Bronchial epithelial cell (primary cell): ENCODE measurements at regions not wholly inside any gene's neighbourhood (a gene's known extent, or its start where the extent isn't known, plus 50 kb on each side); places are given as distances from the start of the nearest gene placed in this dataset.

Source experiments
- DNase-seq: peaks from one replicate; pipeline ENCODE4 v3.0.0-alpha.2; 2010; ENCODE audit warnings: low read depth
- FAIRE-seq: peaks from 2 replicates; lab custom pipeline; 2011; peaks lifted over from hg19 to GRCh38; lab: Jason Lieb, UNC
- H3K27me3 ChIP-seq: 2 replicates; pipeline ENCODE4 v1.5.1; 2011; ENCODE audit warnings: low read length; ENCODE audit not compliant: control insufficient read depth, insufficient read depth
- H3K36me3 ChIP-seq: 2 replicates; pipeline ENCODE4 v1.5.1; 2011; ENCODE audit warnings: low read length; ENCODE audit not compliant: control insufficient read depth, insufficient read depth
- H3K4me3 ChIP-seq: 2 replicates; pipeline ENCODE4 v1.5.1; 2011; ENCODE audit warnings: mild to moderate bottlenecking, low read depth, low read length, control low read depth
- CTCF ChIP-seq: IDR thresholded peaks from 2 replicates; pipeline ENCODE4 v1.5.1; 2011; ENCODE audit warnings: mild to moderate bottlenecking, moderate library complexity, low read length, control low read depth, inconsistent platforms; ENCODE audit not compliant: insufficient read depth, severe bottlenecking

GRCh38 chr11:96794152-96794551, 404.3 kb downstream of the JRKL start:
- no peak for TF ChIP-seq CTCF
- DNase-seq (no peak), FAIRE-seq (no peak)
- Histone ChIP-seq H3K36me3 (no peaks in the 10 kb centered on the region), H3K4me3 (no peak overlapping the region), H3K27me3 (no peaks in the 10 kb centered on the region)

- no peak for TF ChIP-seq CTCF
- Histone ChIP-seq H3K4me3 (no peak overlapping the region), H3K27me3 (no peaks in the 10 kb centered on the region), H3K36me3 (no peaks in the 10 kb centered on the region)
- no peak for DNase-seq
- no peak for FAIRE-seq
Observed at GRCh38 chr11:96798445-96798844, 408.6 kb downstream of the JRKL start.

GRCh38 chr11:96815236-96815635, 425.4 kb downstream of the JRKL start:
- Histone ChIP-seq H3K27me3 (no peaks in the 10 kb centered on the region), H3K4me3 (no peak overlapping the region), H3K36me3 (no peaks in the 10 kb centered on the region)
- DNase-seq (no peak), FAIRE-seq (no peak)
- no peak for TF ChIP-seq CTCF

DNA sequence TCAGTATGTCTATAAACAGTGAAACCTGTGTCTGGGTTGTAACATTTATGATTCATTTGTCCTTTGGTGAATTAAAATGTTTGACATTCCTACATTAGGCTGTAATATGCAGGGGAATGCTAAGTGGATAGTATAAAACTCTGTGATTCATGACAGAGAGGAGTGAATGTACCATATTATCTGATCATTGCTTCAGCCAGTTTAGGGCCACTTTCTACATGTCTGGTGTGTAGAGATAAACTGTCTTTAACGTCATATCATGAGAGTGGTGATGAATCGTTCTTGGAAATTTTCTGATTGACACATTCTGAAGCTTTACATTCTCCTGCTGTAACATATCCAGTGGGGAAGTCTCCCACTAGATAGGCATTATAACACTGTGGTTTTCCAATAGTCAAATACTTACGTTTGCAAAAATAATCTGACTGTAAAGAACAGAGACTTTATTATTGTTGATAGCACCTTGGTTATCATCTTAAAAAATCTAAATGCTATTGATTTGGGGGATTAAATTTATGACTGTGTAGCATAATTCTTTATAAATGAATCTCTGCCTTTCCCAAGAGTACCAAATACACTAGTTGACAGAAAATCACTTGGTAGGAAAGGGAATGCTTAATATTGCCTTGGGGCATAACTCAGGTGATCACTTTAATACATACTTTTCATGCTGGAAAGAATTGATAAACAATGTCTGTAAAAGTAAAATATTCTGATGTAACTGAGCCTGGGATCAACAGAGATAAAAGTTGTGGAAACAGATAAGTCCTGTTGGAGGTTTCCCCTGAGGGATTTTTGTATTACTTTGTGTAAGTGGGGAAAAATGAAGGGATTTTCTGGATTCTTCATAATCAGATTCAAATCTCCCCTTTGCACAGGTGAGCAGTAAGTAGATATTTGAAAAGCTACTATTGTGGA, 427.9 kb downstream of the JRKL start:
- H3K27me3 ChIP-seq: no peaks in the 10 kb centered on the region
- TF ChIP-seq CTCF: no peak
- FAIRE-seq: no peak
- DNase-seq: peak; percentile 72
- H3K4me3 ChIP-seq: no peak overlapping the region
- no peaks in the 10 kb centered on the region for H3K36me3 ChIP-seq

- Histone ChIP-seq H3K4me3 (no peak overlapping the region), H3K27me3 (no peaks in the 10 kb centered on the region), H3K36me3 (no peaks in the 10 kb centered on the region)
- FAIRE-seq (no peak), DNase-seq (peak; percentile 5)
- no peak for TF ChIP-seq CTCF
Observed at GRCh38 chr11:96827164-96827563, 437.4 kb downstream of the JRKL start.
